ENCODE measurements at regions not wholly inside any gene's neighbourhood (a gene's known extent, or its start where the extent isn't known, plus 50 kb on each side); places are given as distances from the start of the nearest gene placed in this dataset.
A peak's percentile ranks its signal among the peaks of the same experiment; 100 is the strongest.

- Histone ChIP-seq H3K27ac (no peak overlapping the region), H3K9me3 (no peaks in the 10 kb centered on the region), H3K4me3 (no peak overlapping the region), H3K27me3 (no peaks in the 10 kb centered on the region), H3K4me1 (no peaks in the 10 kb centered on the region), H3K36me3 (no peaks in the 10 kb centered on the region)
- no peak for ATAC-seq
- no peak for DNase-seq
- intact Hi-C loops (cut with DNase I): no loop called here
- 100% methylated on average over 1 of the region's 1 CpG for WGBS (ENCODE audit: insufficient coverage, low coverage, low lambda C conversion rate, missing lambda C conversion rate)
- no peak for TF ChIP-seq POLR2A (IDR thresholded peaks at IDR 0.05)
- TF ChIP-seq CTCF (IDR thresholded peaks at IDR 0.05): no peak
Observed at GRCh38 chr1:184911103-184911745, 63.1 kb downstream of the NIBAN1 start.

GRCh38 chr1:184910691-184911091, 63.6 kb downstream of the NIBAN1 start:
- Histone ChIP-seq H3K4me3 (no peak overlapping the region), H3K36me3 (no peaks in the 10 kb centered on the region), H3K27ac (no peak overlapping the region), H3K9me3 (no peaks in the 10 kb centered on the region), H3K27me3 (no peaks in the 10 kb centered on the region), H3K4me1 (no peaks in the 10 kb centered on the region)
- peak in 2 of 4 donors; percentile 38 to 42 for ATAC-seq
- WGBS (ENCODE audit: insufficient coverage, low coverage, low lambda C conversion rate, missing lambda C conversion rate): 47% methylated on average over 3 of the region's 3 CpGs
- intact Hi-C loops (cut with DNase I): no loop called here
- DNase-seq: no peak
- TF ChIP-seq CTCF (IDR thresholded peaks at IDR 0.05) (no peak), POLR2A (IDR thresholded peaks at IDR 0.05) (no peak)

- DNase-seq: no peak
- no peak for TF ChIP-seq POLR2A (IDR thresholded peaks at IDR 0.05)
- TF ChIP-seq CTCF (IDR thresholded peaks at IDR 0.05): no peak
- no peak overlapping the region for H3K27ac ChIP-seq
- no peak overlapping the region for H3K4me3 ChIP-seq
- no peaks in the 10 kb centered on the region for H3K36me3 ChIP-seq
- 74% methylated on average over 2 of the region's 2 CpGs for WGBS (ENCODE audit: insufficient coverage, low coverage, low lambda C conversion rate, missing lambda C conversion rate)
- no peaks in the 10 kb centered on the region for H3K9me3 ChIP-seq
- no peak for ATAC-seq
- H3K4me1 ChIP-seq: no peaks in the 10 kb centered on the region
- H3K27me3 ChIP-seq: no peaks in the 10 kb centered on the region
- intact Hi-C loops (cut with DNase I): no loop called here
Observed at GRCh38 chr1:184910005-184910404, 64.3 kb downstream of the NIBAN1 start.

- Histone ChIP-seq H3K4me1 (no peaks in the 10 kb centered on the region), H3K27ac (no peak overlapping the region)
- ATAC-seq: no peak
Observed at GRCh38 chr1:184909019-184909418, 65.3 kb downstream of the NIBAN1 start.

More at GRCh38 chr1:184909019-184909418, 65.3 kb downstream of the NIBAN1 start:
- no peak overlapping the region for H3K4me3 ChIP-seq
- intact Hi-C loops (cut with DNase I): no loop called here
- H3K9me3 ChIP-seq: no peaks in the 10 kb centered on the region
- H3K36me3 ChIP-seq: no peaks in the 10 kb centered on the region
- DNase-seq: no peak
- H3K27me3 ChIP-seq: no peaks in the 10 kb centered on the region
- TF ChIP-seq POLR2A (IDR thresholded peaks at IDR 0.05) (no peak), CTCF (IDR thresholded peaks at IDR 0.05) (no peak)
